ENCODE measurements at regions not wholly inside any gene's neighbourhood (a gene's known extent, or its start where the extent isn't known, plus 50 kb on each side); places are given as distances from the start of the nearest gene placed in this dataset.
"Not testable (repeated sequence)": the region's sequence is repeated elsewhere in the genome, so short reads cannot be mapped to it uniquely, and the experiment has no call there.

- DNase-seq (ENCODE audit: low spot score) = no peak
These were observed 52.2 kb upstream of the C10orf90 start for GRCh38 chr10:126722726-126723125.

GRCh38 chr10:126723226-126723625 is 52.7 kb upstream of the C10orf90 start:
- DNase-seq (ENCODE audit: low spot score) = no peak

- no peak for DNase-seq (ENCODE audit: low spot score)
These were observed 58.9 kb upstream of the C10orf90 start for GRCh38 chr10:126729314-126729870.

DNA sequence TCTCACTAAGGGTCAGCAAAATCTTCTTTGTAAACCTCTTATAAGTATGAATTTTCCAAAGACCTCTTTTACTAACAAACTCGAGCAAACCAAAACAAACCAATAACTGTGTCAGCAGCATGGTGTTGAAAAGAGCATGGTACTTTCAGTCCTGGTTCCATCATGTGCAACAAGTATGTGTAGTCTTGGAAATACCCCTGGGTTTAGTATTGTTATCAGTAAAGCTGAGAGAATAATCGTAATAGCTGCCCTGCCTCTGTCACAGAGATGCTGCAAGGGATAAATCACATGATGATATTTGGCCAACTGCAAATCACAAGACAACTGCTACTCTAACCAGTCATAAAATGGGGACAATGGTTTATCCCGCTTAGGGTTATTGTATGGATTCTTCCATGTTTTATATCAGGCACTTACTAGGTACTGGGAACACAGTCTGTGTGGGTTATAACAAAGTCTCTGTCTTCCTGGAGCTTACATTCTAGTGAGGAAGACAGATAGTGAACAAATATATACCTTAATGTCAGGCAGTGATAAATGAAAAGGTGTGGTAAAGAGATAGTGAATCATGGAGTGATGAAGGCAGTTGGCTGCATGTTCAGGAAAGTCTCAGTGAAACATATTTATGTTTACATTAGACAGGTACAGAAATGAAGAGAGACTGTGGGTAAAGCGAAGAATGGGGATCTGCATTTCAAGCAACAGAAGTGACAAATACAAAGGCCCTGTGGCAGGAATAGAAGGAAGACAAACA is 60.5 kb upstream of the C10orf90 start:
- DNase-seq (ENCODE audit: low spot score) = no peak

DNA sequence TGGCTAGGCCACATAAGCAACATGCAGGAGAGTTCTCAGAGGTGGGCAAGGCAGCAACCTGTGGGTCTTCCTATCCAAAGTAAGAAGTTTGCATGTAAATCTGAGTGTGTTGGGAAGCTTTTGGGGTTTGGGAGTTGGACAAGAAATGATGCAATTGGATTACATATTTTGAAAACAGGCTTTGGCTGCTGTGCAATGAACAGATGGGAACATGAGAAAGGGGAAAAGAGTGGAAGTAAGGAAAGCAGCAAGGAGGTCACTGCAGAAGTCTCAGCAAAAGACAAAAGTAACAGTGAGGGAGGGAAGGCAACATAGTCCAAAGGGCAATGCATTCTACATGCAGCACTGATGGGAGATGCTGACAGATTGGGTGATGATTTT is 61.1 kb upstream of the C10orf90 start:
- no peak for DNase-seq (ENCODE audit: low spot score)

GRCh38 chr10:126732308-126732707 is 61.8 kb upstream of the C10orf90 start:
- no peak for DNase-seq (ENCODE audit: low spot score)

- no peak for DNase-seq (ENCODE audit: low spot score)
These were observed 62.4 kb upstream of the C10orf90 start for GRCh38 chr10:126732868-126733267.

- DNase-seq (ENCODE audit: low spot score) = no peak
These were observed 63.5 kb upstream of the C10orf90 start for GRCh38 chr10:126734015-126734414.

DNA sequence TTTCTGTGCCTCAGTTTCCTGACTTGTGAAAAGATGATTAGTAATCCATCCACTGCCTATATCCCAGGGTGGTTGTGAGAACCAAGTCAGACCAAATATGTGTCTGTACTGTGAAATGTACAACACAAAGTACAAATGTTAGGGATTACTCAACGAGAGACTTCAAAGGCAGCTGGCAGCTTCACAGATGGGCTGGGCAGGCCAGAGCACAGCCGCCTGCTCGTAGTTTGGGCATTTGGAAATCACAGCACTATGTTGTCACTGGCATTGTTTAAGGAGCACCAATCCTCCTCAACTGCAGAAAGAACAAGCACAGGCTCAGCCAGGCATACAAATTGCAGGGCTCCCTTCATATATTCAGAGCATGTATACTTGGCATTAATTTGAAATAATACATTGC is 64.5 kb upstream of the C10orf90 start:
- no peak for DNase-seq (ENCODE audit: low spot score)

DNA sequence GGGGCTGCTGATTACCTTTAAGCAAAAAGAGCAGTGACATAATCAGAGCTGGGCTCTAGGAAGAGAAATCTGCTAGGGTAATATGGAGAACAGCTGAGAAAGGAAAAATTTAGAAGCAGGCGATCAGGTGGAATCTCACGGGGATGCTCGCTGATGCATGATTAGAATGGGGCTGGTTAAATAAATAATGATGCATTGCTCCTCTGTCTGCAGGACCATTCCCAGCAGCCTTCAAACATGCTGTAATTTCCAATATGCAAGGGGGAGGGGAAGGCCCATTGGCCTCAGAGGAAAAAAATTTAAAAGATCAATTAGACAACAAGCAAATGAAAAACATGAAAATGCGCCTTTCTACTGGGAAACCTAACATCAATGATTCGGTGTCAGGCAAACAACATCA is 65.6 kb upstream of the C10orf90 start:
- no peak for DNase-seq (ENCODE audit: low spot score)

GRCh38 chr10:126736727-126737126 is 66.2 kb upstream of the C10orf90 start:
- DNase-seq (ENCODE audit: low spot score) = no peak

- no peak for DNase-seq (ENCODE audit: low spot score)
These were observed 67.5 kb upstream of the C10orf90 start for GRCh38 chr10:126738001-126738400.

DNA sequence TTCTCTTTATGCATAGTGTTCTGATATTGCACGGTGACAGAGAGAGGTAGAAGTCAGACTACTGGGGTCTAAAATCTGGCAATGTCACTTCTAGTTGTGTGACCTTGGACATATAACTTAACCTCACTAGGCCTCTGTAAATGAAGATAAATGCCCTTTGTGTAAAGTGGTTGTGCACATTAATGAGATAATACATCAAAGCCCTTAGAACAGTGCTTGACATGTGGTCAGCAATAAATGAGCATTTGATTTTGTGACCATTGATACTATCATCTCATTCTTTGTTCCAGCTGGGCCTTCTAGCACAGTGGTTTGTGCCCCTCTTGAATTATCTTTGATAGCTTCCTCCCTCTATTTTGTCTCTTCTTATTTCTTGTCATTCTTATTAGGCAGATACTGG is 74.1 kb upstream of the C10orf90 start:
- no peak for DNase-seq (ENCODE audit: low spot score)

GRCh38 chr10:126749015-126749655 is 78.6 kb upstream of the C10orf90 start:
- DNase-seq (ENCODE audit: low spot score) = peak; percentile 26

- no peak for DNase-seq (ENCODE audit: low spot score)
These were observed 84.5 kb upstream of the C10orf90 start for GRCh38 chr10:126754966-126755365.

- DNase-seq (ENCODE audit: low spot score) = no peak
These were observed 88.4 kb upstream of the C10orf90 start for GRCh38 chr10:126758867-126759266.

DNA sequence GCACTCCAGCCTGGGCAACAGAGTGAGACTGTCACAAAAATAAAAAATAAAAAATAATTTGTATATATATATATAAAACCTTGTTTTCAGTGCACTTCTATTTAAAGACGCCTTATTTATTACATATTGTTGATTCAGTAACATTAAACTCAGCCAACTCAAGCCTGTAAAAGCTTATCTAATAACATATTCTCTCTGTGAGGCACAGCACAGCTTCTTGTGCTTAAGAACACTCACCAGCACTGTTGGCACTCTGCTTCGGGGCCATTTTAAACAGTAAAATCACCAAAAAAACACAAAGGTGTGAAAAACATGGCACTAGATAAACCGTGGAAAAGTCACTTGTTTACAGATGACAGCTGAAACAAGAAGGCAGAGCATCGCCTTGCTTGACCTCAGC is 89.0 kb upstream of the C10orf90 start:
- DNase-seq (ENCODE audit: low spot score) = no peak

DNA sequence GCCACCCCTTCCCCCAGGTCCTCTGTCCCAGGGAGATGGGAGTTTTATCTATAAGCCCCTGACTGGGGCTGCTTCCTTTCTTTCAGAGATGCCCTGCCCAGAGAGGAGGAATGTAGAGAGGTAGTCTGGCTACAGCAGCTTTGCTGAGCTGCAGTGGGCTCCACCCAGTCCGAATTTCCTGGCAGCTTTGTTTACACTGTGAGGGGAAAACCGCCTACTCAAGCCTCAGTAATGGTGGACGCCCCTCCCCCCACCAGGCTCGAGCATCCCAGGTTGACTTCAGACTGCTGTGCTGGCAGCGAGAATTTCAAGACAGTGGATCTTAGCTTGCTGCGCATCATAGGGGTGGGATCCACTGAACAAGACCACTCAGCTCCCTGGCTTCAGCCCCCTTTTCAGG is 96.2 kb upstream of the C10orf90 start:
- DNase-seq (ENCODE audit: low spot score) = not testable (repeated sequence)

- DNase-seq (ENCODE audit: low spot score) = no peak
These were observed 100.3 kb upstream of the C10orf90 start for GRCh38 chr10:126770809-126771208.

DNA sequence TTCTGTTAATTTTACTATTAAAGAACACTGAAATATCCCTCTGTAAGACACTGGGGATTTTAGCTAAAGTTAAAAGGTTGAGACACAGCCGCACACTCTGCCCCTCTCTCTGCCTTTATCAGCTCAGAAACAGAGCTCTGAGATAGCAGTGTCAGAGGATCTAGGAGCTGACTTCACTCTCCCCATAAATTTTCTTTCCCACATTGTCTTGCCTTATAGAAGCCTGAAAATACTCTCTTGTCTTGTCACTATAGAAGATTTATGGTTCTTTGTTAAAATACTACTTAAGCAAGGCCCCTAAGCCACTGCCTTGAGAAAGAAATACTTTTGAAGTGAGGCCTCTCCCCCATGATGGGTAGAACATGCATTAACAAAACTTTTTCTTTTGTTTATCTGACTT is 105.7 kb upstream of the C10orf90 start:
- no peak for DNase-seq (ENCODE audit: low spot score)

GRCh38 chr10:126777714-126778113 is 107.2 kb upstream of the C10orf90 start:
- no peak for DNase-seq (ENCODE audit: low spot score)

- no peak for DNase-seq (ENCODE audit: low spot score)
These were observed 111.1 kb upstream of the C10orf90 start for GRCh38 chr10:126781450-126782216.
